PC-9 (cell line): ENCODE measurements at regions not wholly inside any gene's neighbourhood (a gene's known extent, or its start where the extent isn't known, plus 50 kb on each side); places are given as distances from the start of the nearest gene placed in this dataset.

ENCODE experiments used
- BruUV-seq: library from RNA; stranded (reverse); fragments of 400-500 nt; replicated peaks from 2 replicates; lab custom pipeline; 2021; lab: Mats Ljungman, UMichigan
- CTCF ChIA-PET: fragments of 300-600 bp; sonication (Branson Sonifier 250); formaldehyde crosslinking; loops from one replicate; lab custom pipeline; 2022; ENCODE audit warnings: antibody characterized with exemption; lab: Charles Lee
- POLR2A ChIA-PET: fragments of 300-600 bp; sonication (Branson Sonifier 250); formaldehyde crosslinking; loops from one replicate; lab custom pipeline; 2022; ENCODE audit warnings: antibody characterized with exemption; ENCODE audit not compliant: unreplicated experiment; lab: Charles Lee
- DNase-seq, 2 experiments: peaks; one replicate each; pipeline versions ENCODE4 v3.0.0 to v3.0.0-alpha.2; 2015 to 2022; ENCODE audit warnings: mixed read lengths in 1 of 2
- H2AFZ ChIP-seq: fragments of 200-600 bp; sonication (generic); 2 replicates; pipeline ENCODE4 v1.8.1; 2017; ENCODE audit warnings: antibody characterized with exemption
- H3F3A ChIP-seq: fragments of 200-600 bp; sonication (generic); 2 replicates; pipeline ENCODE4 v1.8.1; 2017; ENCODE audit warnings: antibody characterized with exemption, mild to moderate bottlenecking, low read depth; ENCODE audit not compliant: insufficient read depth
- H3K27ac ChIP-seq: fragments of 200-600 bp; sonication (generic); 2 replicates; pipeline ENCODE4 v1.6.1; 2016; ENCODE audit warnings: mixed run types
- H3K27me3 ChIP-seq: fragments of 200-600 bp; sonication (generic); 2 replicates; pipeline ENCODE4 v1.6.1; 2016; ENCODE audit warnings: low read depth, mixed run types; ENCODE audit not compliant: insufficient read depth
- H3K36me3 ChIP-seq: fragments of 200-600 bp; sonication (generic); 2 replicates; pipeline ENCODE4 v1.6.1; 2016; ENCODE audit warnings: low read depth, mixed run types
- H3K4me1 ChIP-seq: fragments of 200-600 bp; sonication (generic); replicated peaks from 2 replicates; pipeline ENCODE4 v1.6.1; 2016; ENCODE audit warnings: mixed run types; ENCODE audit not compliant: insufficient read depth
- H3K4me2 ChIP-seq: fragments of 200-600 bp; sonication (generic); 2 replicates; pipeline ENCODE4 v1.6.1; 2017; ENCODE audit warnings: mixed run types
- H3K4me3 ChIP-seq: fragments of 200-600 bp; sonication (generic); 2 replicates; pipeline ENCODE4 v1.6.1; 2016; ENCODE audit warnings: mixed run types
- H3K79me2 ChIP-seq: fragments of 200-600 bp; sonication (generic); 2 replicates; pipeline ENCODE4 v1.6.1; 2017; ENCODE audit warnings: low read depth, mixed run types
- H3K9me2 ChIP-seq: fragments of 200-600 bp; sonication (generic); 2 replicates; pipeline ENCODE4 v1.8.1; 2017; ENCODE audit warnings: mild to moderate bottlenecking; ENCODE audit not compliant: insufficient read depth
- H3K9me3 ChIP-seq: fragments of 200-600 bp; sonication (generic); 2 replicates; pipeline ENCODE4 v1.8.1; 2016; ENCODE audit warnings: low read depth; ENCODE audit not compliant: insufficient read depth
- H4K20me1 ChIP-seq: fragments of 200-600 bp; sonication (generic); 2 replicates; pipeline ENCODE4 v1.8.1; 2017; ENCODE audit not compliant: insufficient read depth
- CTCF ChIP-seq: fragments of 200-600 bp; sonication (generic); conservative IDR thresholded peaks from 2 replicates; pipeline ENCODE4 v1.6.1; 2017; ENCODE audit warnings: mixed run types, antibody characterized with exemption, mild to moderate bottlenecking, moderate library complexity
- EZH2 ChIP-seq: fragments of 200-600 bp; sonication (generic); IDR thresholded peaks from 2 replicates; pipeline ENCODE4 v1.8.0; 2017; ENCODE audit warnings: antibody characterized with exemption, low read depth
- intact Hi-C: fragments of 100-400 bp; cut with micrococcal nuclease; formaldehyde crosslinking; loops from one replicate; pipeline ENCODE4 v1.10.0; 2022; ENCODE audit not compliant: unreplicated experiment

- CTCF ChIA-PET = no interaction called here
- POLR2A ChIA-PET = no interaction called here
- H2AFZ ChIP-seq = no peak overlapping the region
- no peaks in the 10 kb centered on the region for H3K4me1 ChIP-seq
- intact Hi-C loops = no loop called here
- no peak overlapping the region for H3K27ac ChIP-seq
- H3K79me2 ChIP-seq = no peaks in the 10 kb centered on the region
- no peak for DNase-seq
- no TSS peak for BruUV-seq
- no peak overlapping the region for H3K4me3 ChIP-seq
- no peaks in the 10 kb centered on the region for H3F3A ChIP-seq
- no peaks in the 10 kb centered on the region for H3K27me3 ChIP-seq
- no peaks in the 10 kb centered on the region for H3K9me3 ChIP-seq
- no peak overlapping the region for H3K4me2 ChIP-seq
- H4K20me1 ChIP-seq = no peaks in the 10 kb centered on the region; the same call in 1 of the 2 replicates
- TF ChIP-seq CTCF (no peak), EZH2 (no peak)
- H3K36me3 ChIP-seq = no peaks in the 10 kb centered on the region
- H3K9me2 ChIP-seq = no peaks in the 10 kb centered on the region
Observed at GRCh38 chr3:164514576-164514975, 563.7 kb downstream of the SI start.

GRCh38 chr3:164507886-164508285 lies 570.4 kb downstream of the SI start:
- DNase-seq = no peak
- no peaks in the 10 kb centered on the region for H3K9me3 ChIP-seq
- POLR2A ChIA-PET = no interaction called here
- H3K4me1 ChIP-seq = no peaks in the 10 kb centered on the region
- H3K9me2 ChIP-seq = no peaks in the 10 kb centered on the region; the same call in 1 of the 2 replicates
- no peak overlapping the region for H3K4me2 ChIP-seq
- no peak overlapping the region for H2AFZ ChIP-seq
- H3F3A ChIP-seq = no peaks in the 10 kb centered on the region
- TF ChIP-seq EZH2 (no peak), CTCF (no peak)
- CTCF ChIA-PET = no interaction called here
- H3K27me3 ChIP-seq = no peaks in the 10 kb centered on the region
- H3K4me3 ChIP-seq = no peak overlapping the region
- no peaks in the 10 kb centered on the region; the same call in 1 of the 2 replicates for H4K20me1 ChIP-seq
- no TSS peak for BruUV-seq
- intact Hi-C loops = no loop called here
- H3K79me2 ChIP-seq = no peaks in the 10 kb centered on the region
- H3K36me3 ChIP-seq = no peaks in the 10 kb centered on the region
- no peak overlapping the region for H3K27ac ChIP-seq

GRCh38 chr3:164498917-164499316 lies 579.4 kb downstream of the SI start:
- no peaks in the 10 kb centered on the region for H4K20me1 ChIP-seq
- BruUV-seq = no TSS peak

More at GRCh38 chr3:164498917-164499316, 579.4 kb downstream of the SI start:
- no peaks in the 10 kb centered on the region for H3K9me3 ChIP-seq
- H2AFZ ChIP-seq = no peak overlapping the region
- ChIA-PET POLR2A (no interaction called here), CTCF (no interaction called here)
- no peaks in the 10 kb centered on the region for H3K9me2 ChIP-seq
- no peak for DNase-seq
- H3K27me3 ChIP-seq = no peaks in the 10 kb centered on the region
- H3K4me3 ChIP-seq = no peak overlapping the region
- no peaks in the 10 kb centered on the region for H3K4me1 ChIP-seq
- TF ChIP-seq EZH2 (no peak), CTCF (no peak)
- H3K36me3 ChIP-seq = no peaks in the 10 kb centered on the region
- no peaks in the 10 kb centered on the region for H3K79me2 ChIP-seq
- H3F3A ChIP-seq = no peaks in the 10 kb centered on the region
- no peak overlapping the region for H3K4me2 ChIP-seq
- H3K27ac ChIP-seq = no peak overlapping the region
- intact Hi-C loops = no loop called here
